Uterus (tissue), 2 donors: ENCODE measurements at regions not wholly inside any gene's neighbourhood (a gene's known extent, or its start where the extent isn't known, plus 50 kb on each side); places are given as distances from the start of the nearest gene placed in this dataset.

ENCODE experiments used
- CTCF ChIP-seq, 4 experiments: fragments of 200-600 bp in 2 of 4; fragments of 450-650 bp in 2 of 4; sonication (generic) in 2 of 4; IDR thresholded peaks; one replicate each; pipeline ENCODE4 v1.5.1; 2016 to 2019; ENCODE audit warnings: antibody characterized with exemption in 4 of 4, mild to moderate bottlenecking in 2 of 4, moderate library complexity in 1 of 4
- POLR2A ChIP-seq, 2 donors: fragments of 450-650 bp; IDR thresholded peaks; one replicate each; pipeline ENCODE4 v1.6.1; 2016; ENCODE audit warnings: antibody characterized with exemption in 2 of 2, mild to moderate bottlenecking in 1 of 2, moderate library complexity in 1 of 2

GRCh38 chr20:58576603-58576970 is 61.4 kb upstream of the APCDD1L start:
- no peak for TF ChIP-seq CTCF (IDR thresholded peaks at IDR 0.05)
- no peak for TF ChIP-seq POLR2A (IDR thresholded peaks at IDR 0.05)
